GM23338 (cell line): ENCODE measurements at regions not wholly inside any gene's neighbourhood (a gene's known extent, or its start where the extent isn't known, plus 50 kb on each side); places are given as distances from the start of the nearest gene placed in this dataset.

Experiments
- ATAC-seq: fragments of 200-7000 bp; cut with Tn5 transposase; 3 replicates; pipeline ENCODE4 v1.9.1; 2020
- DNase-seq: peaks from one replicate; pipeline ENCODE4 v3.0.0-alpha.2; 2015; ENCODE audit warnings: low spot score
- H2AFZ ChIP-seq: fragments of 200-600 bp; sonication (generic); 2 replicates; pipeline ENCODE4 v1.8.0; 2016; ENCODE audit warnings: antibody characterized with exemption, mild to moderate bottlenecking, moderate library complexity
- H3F3A ChIP-seq: fragments of 200-600 bp; sonication (generic); replicated peaks from 2 replicates; pipeline ENCODE4 v1.8.0; 2017; ENCODE audit warnings: antibody characterized with exemption, mixed run types, low read depth
- H3K27ac ChIP-seq: fragments of 200-600 bp; sonication (generic); 2 replicates; pipeline ENCODE4 v1.6.1; 2016; ENCODE audit warnings: low read depth
- H3K27me3 ChIP-seq: fragments of 200-600 bp; sonication (generic); 2 replicates; pipeline ENCODE4 v1.8.0; 2016; ENCODE audit warnings: mild to moderate bottlenecking, mixed run types, moderate library complexity; ENCODE audit not compliant: insufficient read depth
- H3K36me3 ChIP-seq: fragments of 200-600 bp; sonication (generic); 2 replicates; pipeline ENCODE4 v1.8.0; 2016; ENCODE audit warnings: mild to moderate bottlenecking; ENCODE audit not compliant: insufficient read depth
- H3K4me1 ChIP-seq: fragments of 200-600 bp; sonication (generic); 2 replicates; pipeline ENCODE4 v1.8.0; 2016; ENCODE audit warnings: mild to moderate bottlenecking, moderate library complexity; ENCODE audit not compliant: insufficient read depth
- H3K4me2 ChIP-seq: fragments of 200-600 bp; sonication (generic); 2 replicates; pipeline ENCODE4 v1.7.1; 2017; ENCODE audit warnings: mixed run types
- H3K4me3 ChIP-seq: fragments of 200-600 bp; sonication (generic); 2 replicates; pipeline ENCODE4 v1.6.1; 2016; ENCODE audit warnings: mixed run types
- H3K79me2 ChIP-seq: fragments of 200-600 bp; sonication (generic); replicated peaks from 2 replicates; pipeline ENCODE4 v1.8.0; 2017; ENCODE audit warnings: mild to moderate bottlenecking; ENCODE audit not compliant: insufficient read depth
- H3K9me2 ChIP-seq: fragments of 200-600 bp; sonication (generic); 2 replicates; pipeline ENCODE4 v1.8.0; 2017; ENCODE audit not compliant: insufficient read depth
- H4K20me1 ChIP-seq: fragments of 200-600 bp; sonication (generic); replicated peaks from 2 replicates; pipeline ENCODE4 v1.8.0; 2017; ENCODE audit warnings: mild to moderate bottlenecking; ENCODE audit not compliant: insufficient read depth
- H3K27ac Mint-ChIP-seq: 2 replicates; pipeline ENCODE4 v1.8.0; 2020; ENCODE audit warnings: inconsistent platforms, mild to moderate bottlenecking, moderate library complexity, mixed read lengths
- H3K27me3 Mint-ChIP-seq: 3 replicates; pipeline ENCODE4 v1.8.0; 2022; ENCODE audit warnings: low read depth, mild to moderate bottlenecking, moderate library complexity, mixed read lengths, inconsistent platforms; ENCODE audit not compliant: insufficient read depth, poor library complexity
- H3K36me3 Mint-ChIP-seq: 3 replicates; pipeline ENCODE4 v1.8.0; 2021; ENCODE audit warnings: low read depth, mild to moderate bottlenecking, inconsistent platforms, moderate library complexity, mixed read lengths
- H3K4me1 Mint-ChIP-seq: 3 replicates; pipeline ENCODE4 v1.8.0; 2020; ENCODE audit warnings: mild to moderate bottlenecking, inconsistent platforms, mixed read lengths
- H3K4me3 Mint-ChIP-seq: 3 replicates; pipeline ENCODE4 v1.8.0; 2021; ENCODE audit warnings: moderate library complexity, mild to moderate bottlenecking, inconsistent platforms, mixed read lengths
- H3K9me3 Mint-ChIP-seq: 3 replicates; pipeline ENCODE4 v1.8.0; 2020; ENCODE audit warnings: moderate library complexity, mild to moderate bottlenecking, inconsistent platforms, mixed read lengths
- CREB1 ChIP-seq: fragments of 250-450 bp; sonication (Bioruptor Pico); IDR thresholded peaks from 2 replicates; pipeline ENCODE4 v1.5.0; 2020; ENCODE audit warnings: low read depth, mild to moderate bottlenecking, moderate library complexity
- EZH2 ChIP-seq: fragments of 200-600 bp; sonication (generic); IDR thresholded peaks from one replicate; pipeline ENCODE4 v1.8.0; 2017; ENCODE audit warnings: antibody characterized with exemption, mild to moderate bottlenecking, low read depth; ENCODE audit not compliant: unreplicated experiment
- EZH2phosphoT487 ChIP-seq: fragments of 200-600 bp; sonication (generic); IDR thresholded peaks from one replicate; pipeline ENCODE4 v1.8.1; 2018; ENCODE audit warnings: antibody characterized with exemption; ENCODE audit not compliant: unreplicated experiment
- JUNB ChIP-seq: IDR thresholded peaks from one replicate; pipeline ENCODE4 v1.6.1; 2016; ENCODE audit warnings: antibody characterized with exemption; ENCODE audit not compliant: unreplicated experiment
- NANOG ChIP-seq: IDR thresholded peaks from 2 replicates; pipeline ENCODE4 v1.6.1; 2016; ENCODE audit warnings: antibody characterized with exemption, borderline replicate concordance
- POLR2AphosphoS5 ChIP-seq: IDR thresholded peaks from 2 replicates; pipeline ENCODE4 v1.6.1; 2016; ENCODE audit warnings: antibody characterized with exemption, low read depth
- REST ChIP-seq: IDR thresholded peaks from one replicate; pipeline ENCODE4 v1.6.1; 2018; ENCODE audit warnings: antibody characterized with exemption; ENCODE audit not compliant: unreplicated experiment
- STAT1 ChIP-seq: IDR thresholded peaks from one replicate; pipeline ENCODE4 v1.6.1; 2016; ENCODE audit warnings: antibody characterized with exemption; ENCODE audit not compliant: unreplicated experiment
- ZNF114 ChIP-seq: fragments of 250-450 bp; sonication (Bioruptor Pico); IDR thresholded peaks from 2 replicates; pipeline ENCODE4 v1.5.0; 2020; ENCODE audit warnings: mild to moderate bottlenecking, moderate library complexity
- ZNF331 ChIP-seq: fragments of 250-450 bp; sonication (Bioruptor Pico); IDR thresholded peaks from 2 replicates; pipeline ENCODE4 v1.5.0; 2020; ENCODE audit warnings: low read depth, mild to moderate bottlenecking, moderate library complexity
- ZNF462 ChIP-seq: fragments of 250-450 bp; sonication (Bioruptor Pico); IDR thresholded peaks from 2 replicates; pipeline ENCODE4 v1.5.0; 2020; ENCODE audit warnings: mild to moderate bottlenecking, moderate library complexity
- TF ChIP-seq, protein P1 (sequence below): IDR thresholded peaks from 2 replicates; pipeline ENCODE4 v1.6.1; 2016; ENCODE audit warnings: antibody characterized with exemption
- TF ChIP-seq, protein P2 (sequence below), 2 experiments: fragments of 200-600 bp in 1 of 2; sonication (generic) in 1 of 2; conservative IDR thresholded peaks; 2 replicates each; pipeline versions ENCODE4 v1.5.1 to v1.6.1; 2016 to 2017; ENCODE audit warnings: antibody characterized with exemption in 2 of 2, low read depth in 2 of 2, mild to moderate bottlenecking in 2 of 2, moderate library complexity in 1 of 2

DNA sequence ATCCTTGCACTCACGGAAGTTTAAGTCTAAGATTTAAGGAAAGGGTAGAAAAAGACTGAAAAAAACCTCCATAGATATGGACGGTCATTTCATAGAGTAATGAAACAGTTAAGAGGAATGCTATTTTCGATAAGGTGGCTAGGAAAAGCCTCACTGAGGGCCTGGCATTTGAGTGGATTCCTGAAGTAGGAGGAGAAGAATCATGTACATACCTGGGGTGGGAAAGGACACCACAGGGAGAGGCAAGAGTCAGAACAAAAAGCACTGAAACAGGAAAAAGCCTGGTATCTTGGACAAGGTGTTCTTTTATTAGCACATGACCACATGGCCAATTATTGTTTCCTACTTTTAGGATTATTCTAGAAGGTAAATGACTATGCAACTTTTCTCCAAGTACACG is 547.2 kb upstream of the DIPK2B start:
- Mint-ChIP-seq H3K27me3 (peaks cover 10% of the 10 kb centered on the region), H3K36me3 (peaks cover 66% of the 10 kb centered on the region), H3K4me3 (no peak overlapping the region), H3K4me1 (peaks cover 4% of the 10 kb centered on the region; the same call in 2 of the 3 replicates), H3K27ac (peak overlapping the region; percentile 36; the same call in 1 of the 2 replicates), H3K9me3 (no peaks in the 10 kb centered on the region; the same call in 2 of the 3 replicates)
- Histone ChIP-seq H3K4me3 (no peak overlapping the region), H3K4me2 (no peak overlapping the region), H3K9me2 (no peaks in the 10 kb centered on the region), H3K79me2 (peaks cover 48% of the 10 kb centered on the region), H4K20me1 (peaks cover 21% of the 10 kb centered on the region), H3K27me3 (no peaks in the 10 kb centered on the region), H2AFZ (no peak overlapping the region), H3K36me3 (peaks cover 5% of the 10 kb centered on the region; the same call in 1 of the 2 replicates), H3F3A (no peaks in the 10 kb centered on the region), H3K4me1 (peaks cover 9% of the 10 kb centered on the region; the same call in 1 of the 2 replicates), H3K27ac (peak overlapping the region; percentile 19; the same call in 1 of the 2 replicates)
- DNase-seq (no peak), ATAC-seq (no peak)
- TF ChIP-seq NANOG (no peak), ZNF331 (no peak), CREB1 (CRISPR knock-in tag) (no peak), ZNF462 (no peak), ZNF114 (CRISPR knock-in tag) (no peak), STAT1 (no peak), EZH2phosphoT487 (no peak), JUNB (no peak), REST (no peak), EZH2 (no peak), POLR2AphosphoS5 (no peak)
- TF ChIP-seq, protein P1, sequence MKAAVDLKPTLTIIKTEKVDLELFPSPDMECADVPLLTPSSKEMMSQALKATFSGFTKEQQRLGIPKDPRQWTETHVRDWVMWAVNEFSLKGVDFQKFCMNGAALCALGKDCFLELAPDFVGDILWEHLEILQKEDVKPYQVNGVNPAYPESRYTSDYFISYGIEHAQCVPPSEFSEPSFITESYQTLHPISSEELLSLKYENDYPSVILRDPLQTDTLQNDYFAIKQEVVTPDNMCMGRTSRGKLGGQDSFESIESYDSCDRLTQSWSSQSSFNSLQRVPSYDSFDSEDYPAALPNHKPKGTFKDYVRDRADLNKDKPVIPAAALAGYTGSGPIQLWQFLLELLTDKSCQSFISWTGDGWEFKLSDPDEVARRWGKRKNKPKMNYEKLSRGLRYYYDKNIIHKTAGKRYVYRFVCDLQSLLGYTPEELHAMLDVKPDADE = no peak
- TF ChIP-seq, protein P2, sequence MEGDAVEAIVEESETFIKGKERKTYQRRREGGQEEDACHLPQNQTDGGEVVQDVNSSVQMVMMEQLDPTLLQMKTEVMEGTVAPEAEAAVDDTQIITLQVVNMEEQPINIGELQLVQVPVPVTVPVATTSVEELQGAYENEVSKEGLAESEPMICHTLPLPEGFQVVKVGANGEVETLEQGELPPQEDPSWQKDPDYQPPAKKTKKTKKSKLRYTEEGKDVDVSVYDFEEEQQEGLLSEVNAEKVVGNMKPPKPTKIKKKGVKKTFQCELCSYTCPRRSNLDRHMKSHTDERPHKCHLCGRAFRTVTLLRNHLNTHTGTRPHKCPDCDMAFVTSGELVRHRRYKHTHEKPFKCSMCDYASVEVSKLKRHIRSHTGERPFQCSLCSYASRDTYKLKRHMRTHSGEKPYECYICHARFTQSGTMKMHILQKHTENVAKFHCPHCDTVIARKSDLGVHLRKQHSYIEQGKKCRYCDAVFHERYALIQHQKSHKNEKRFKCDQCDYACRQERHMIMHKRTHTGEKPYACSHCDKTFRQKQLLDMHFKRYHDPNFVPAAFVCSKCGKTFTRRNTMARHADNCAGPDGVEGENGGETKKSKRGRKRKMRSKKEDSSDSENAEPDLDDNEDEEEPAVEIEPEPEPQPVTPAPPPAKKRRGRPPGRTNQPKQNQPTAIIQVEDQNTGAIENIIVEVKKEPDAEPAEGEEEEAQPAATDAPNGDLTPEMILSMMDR (conservative IDR thresholded peaks at IDR 0.05; ENCODE audit: low read depth in 2 of 2) = no peak
